Coronary artery (tissue), 2 donors: ENCODE measurements at regions not wholly inside any gene's neighbourhood (a gene's known extent, or its start where the extent isn't known, plus 50 kb on each side); places are given as distances from the start of the nearest gene placed in this dataset.
"Not testable (repeated sequence)": the region's sequence is repeated elsewhere in the genome, so short reads cannot be mapped to it uniquely, and the experiment has no call there.

Experiments used
- DNase-seq: peaks from one replicate; pipeline ENCODE4 v3.0.0-alpha.2; 2017; ENCODE audit warnings: low spot score
- H3K27ac ChIP-seq, 2 donors: fragments of 200-600 bp; sonication (generic); one replicate each; pipeline ENCODE4 v1.5.1; 2016 to 2019
- H3K4me3 ChIP-seq: fragments of 200-600 bp; sonication (generic); 2 replicates; pipeline ENCODE4 v1.5.1; 2016; ENCODE audit warnings: mild to moderate bottlenecking, moderate library complexity
- CTCF ChIP-seq: fragments of 200-600 bp; sonication (generic); IDR thresholded peaks from one replicate; pipeline ENCODE4 v1.5.1; 2019; ENCODE audit warnings: antibody characterized with exemption

- H3K27ac ChIP-seq, H3K4me3 ChIP-seq, DNase-seq: not testable (repeated sequence)
These were observed 64.4 kb downstream of the KLRB1 start for GRCh38 chr12:9543341-9543740.

- H3K27ac ChIP-seq, DNase-seq, H3K4me3 ChIP-seq: not testable (repeated sequence)
These were observed 64.9 kb downstream of the KLRB1 start for GRCh38 chr12:9542827-9543226.

GRCh38 chr12:9515925-9516324, 91.8 kb downstream of the KLRB1 start:
- not testable (repeated sequence) for DNase-seq, H3K4me3 ChIP-seq, H3K27ac ChIP-seq

GRCh38 chr12:9512695-9513094, 95.0 kb downstream of the KLRB1 start:
- not testable (repeated sequence) for H3K27ac ChIP-seq, DNase-seq, H3K4me3 ChIP-seq

GRCh38 chr12:9510392-9511011, 97.2 kb downstream of the KLRB1 start:
- H3K4me3 ChIP-seq, DNase-seq, H3K27ac ChIP-seq: not testable (repeated sequence)

GRCh38 chr12:9509464-9510161, 98.1 kb downstream of the KLRB1 start:
- DNase-seq = no peak
- no peak overlapping the region for H3K4me3 ChIP-seq
- no peak overlapping the region for H3K27ac ChIP-seq
- no peak for TF ChIP-seq CTCF

- H3K4me3 ChIP-seq = no peak overlapping the region
- no peak for DNase-seq
- H3K27ac ChIP-seq = no peak overlapping the region
- no peak for TF ChIP-seq CTCF
These were observed 101.0 kb downstream of the KLRB1 start for GRCh38 chr12:9506746-9507145.

GRCh38 chr12:9503384-9503783, 104.3 kb downstream of the KLRB1 start:
- H3K4me3 ChIP-seq, H3K27ac ChIP-seq, DNase-seq: not testable (repeated sequence)

- H3K27ac ChIP-seq, H3K4me3 ChIP-seq, DNase-seq: not testable (repeated sequence)
These were observed 104.9 kb downstream of the KLRB1 start for GRCh38 chr12:9502845-9503244.

GRCh38 chr12:9493325-9493724, 114.4 kb downstream of the KLRB1 start:
- H3K27ac ChIP-seq, DNase-seq: not testable (repeated sequence)

GRCh38 chr12:9481289-9481688, 126.4 kb downstream of the KLRB1 start:
- H3K27ac ChIP-seq, H3K4me3 ChIP-seq, DNase-seq: not testable (repeated sequence)

More at GRCh38 chr12:9493325-9493724, 114.4 kb downstream of the KLRB1 start:
- not testable (repeated sequence) for H3K4me3 ChIP-seq

- not testable (repeated sequence) for H3K4me3 ChIP-seq, DNase-seq, H3K27ac ChIP-seq
These were observed 133.5 kb downstream of the KLRB1 start for GRCh38 chr12:9474197-9474596.

GRCh38 chr12:9473638-9474037, 134.1 kb downstream of the KLRB1 start:
- H3K4me3 ChIP-seq, DNase-seq: not testable (repeated sequence)

GRCh38 chr12:9471501-9471900, 136.2 kb downstream of the KLRB1 start:
- not testable (repeated sequence) for H3K27ac ChIP-seq, H3K4me3 ChIP-seq

More at GRCh38 chr12:9473638-9474037, 134.1 kb downstream of the KLRB1 start:
- not testable (repeated sequence) for H3K27ac ChIP-seq

GRCh38 chr12:9470367-9470766, 137.3 kb downstream of the KLRB1 start:
- H3K27ac ChIP-seq, DNase-seq, H3K4me3 ChIP-seq: not testable (repeated sequence)

More at GRCh38 chr12:9471501-9471900, 136.2 kb downstream of the KLRB1 start:
- not testable (repeated sequence) for DNase-seq

GRCh38 chr12:9469956-9470355, 137.8 kb downstream of the KLRB1 start:
- not testable (repeated sequence) for H3K27ac ChIP-seq, DNase-seq, H3K4me3 ChIP-seq

- DNase-seq = not testable (repeated sequence)
These were observed 138.3 kb downstream of the KLRB1 start for GRCh38 chr12:9469463-9469862.

More at GRCh38 chr12:9469463-9469862, 138.3 kb downstream of the KLRB1 start:
- not testable (repeated sequence) for H3K4me3 ChIP-seq, H3K27ac ChIP-seq
